SK-N-SH treated with all-trans-retinoic acid at 6 μM for 48 hours (cell line): ENCODE measurements at regions not wholly inside any gene's neighbourhood (a gene's known extent, or its start where the extent isn't known, plus 50 kb on each side); places are given as distances from the start of the nearest gene placed in this dataset.
A peak's percentile ranks its signal among the peaks of the same experiment; 100 is the strongest.
"Not testable (repeated sequence)": the region's sequence is repeated elsewhere in the genome, so short reads cannot be mapped to it uniquely, and the experiment has no call there.

ENCODE experiments used
- ATAC-seq: fragments of 200-7000 bp; cut with Tn5 transposase; 3 replicates; pipeline ENCODE4 v1.9.1; 2020; ENCODE audit warnings: mild to moderate bottlenecking, moderate library complexity
- PATZ1 ChIP-seq: fragments of 250-450 bp; sonication (Bioruptor Pico); IDR thresholded peaks from 2 replicates; pipeline ENCODE4 v1.8.0; 2020; ENCODE audit warnings: mild to moderate bottlenecking, moderate library complexity, borderline replicate concordance

- ATAC-seq, result not testable (repeated sequence)
These were observed 653.4 kb downstream of the TGIF2LX start for GRCh38 chrX:90575155-90575554.

- ATAC-seq, result not testable (repeated sequence)
These were observed 680.2 kb downstream of the TGIF2LX start for GRCh38 chrX:90601921-90602320.

- not testable (repeated sequence) for ATAC-seq
These were observed 684.0 kb downstream of the TGIF2LX start for GRCh38 chrX:90605736-90606135.

- ATAC-seq, result no peak
- no peak for TF ChIP-seq PATZ1 (CRISPR knock-in tag)
These were observed 696.1 kb downstream of the TGIF2LX start for GRCh38 chrX:90617710-90618325.

- ATAC-seq, result peak; percentile 56
These were observed 743.5 kb downstream of the TGIF2LX start for GRCh38 chrX:90665161-90665560.

- not testable (repeated sequence) for ATAC-seq
These were observed 721.1 kb upstream of the PABPC5 start for GRCh38 chrX:90713552-90713951.

GRCh38 chrX:90737555-90737954 is 697.1 kb upstream of the PABPC5 start:
- peak; percentile 35; the same call in 2 of the 3 replicates for ATAC-seq

- not testable (repeated sequence) for ATAC-seq
These were observed 677.0 kb upstream of the PABPC5 start for GRCh38 chrX:90757619-90758018.

- not testable (repeated sequence) for ATAC-seq
These were observed 669.2 kb upstream of the PABPC5 start for GRCh38 chrX:90765482-90765881.

- ATAC-seq, result not testable (repeated sequence)
These were observed 654.3 kb upstream of the PABPC5 start for GRCh38 chrX:90780286-90780789.
